ENCODE measurements at regions not wholly inside any gene's neighbourhood (a gene's known extent, or its start where the extent isn't known, plus 50 kb on each side); places are given as distances from the start of the nearest gene placed in this dataset.

- no peak for TF ChIP-seq CTCF (IDR thresholded peaks at IDR 0.05; ENCODE audit: borderline replicate concordance, insufficient read depth, low read depth, low read length)
Measured at GRCh38 chr3:72143322-72143721, 358.4 kb upstream of the PROK2 start.

GRCh38 chr3:72142028-72142427 lies 357.1 kb upstream of the PROK2 start:
- H3K4me3 ChIP-seq (ENCODE audit: low read depth, low read length): no peak overlapping the region
- TF ChIP-seq CTCF (IDR thresholded peaks at IDR 0.05; ENCODE audit: borderline replicate concordance, insufficient read depth, low read depth, low read length): no peak

More at GRCh38 chr3:72143322-72143721, 358.4 kb upstream of the PROK2 start:
- H3K4me3 ChIP-seq (ENCODE audit: low read depth, low read length): no peak overlapping the region

- no peak for TF ChIP-seq CTCF (IDR thresholded peaks at IDR 0.05; ENCODE audit: borderline replicate concordance, insufficient read depth, low read depth, low read length)
- H3K4me3 ChIP-seq (ENCODE audit: low read depth, low read length): no peak overlapping the region
Measured at GRCh38 chr3:72141264-72141663, 356.3 kb upstream of the PROK2 start.

- H3K4me3 ChIP-seq (ENCODE audit: low read depth, low read length): no peak overlapping the region
- TF ChIP-seq CTCF (IDR thresholded peaks at IDR 0.05; ENCODE audit: borderline replicate concordance, insufficient read depth, low read depth, low read length): no peak
Measured at GRCh38 chr3:72139316-72139715, 354.4 kb upstream of the PROK2 start.

GRCh38 chr3:72137865-72138861 lies 353.2 kb upstream of the PROK2 start:
- TF ChIP-seq CTCF (IDR thresholded peaks at IDR 0.05; ENCODE audit: borderline replicate concordance, insufficient read depth, low read depth, low read length): no peak
- H3K4me3 ChIP-seq (ENCODE audit: low read depth, low read length): no peak overlapping the region

GRCh38 chr3:72135636-72136035 lies 350.7 kb upstream of the PROK2 start:
- H3K4me3 ChIP-seq (ENCODE audit: low read depth, low read length): peak overlapping the region; percentile 32
- TF ChIP-seq CTCF (IDR thresholded peaks at IDR 0.05; ENCODE audit: borderline replicate concordance, insufficient read depth, low read depth, low read length): no peak

- peak overlapping the region; percentile 32 for H3K4me3 ChIP-seq (ENCODE audit: low read depth, low read length)
- no peak for TF ChIP-seq CTCF (IDR thresholded peaks at IDR 0.05; ENCODE audit: borderline replicate concordance, insufficient read depth, low read depth, low read length)
Measured at GRCh38 chr3:72134989-72135451, 350.1 kb upstream of the PROK2 start.

All from GM12875 (cell line).